GM12873 (cell line): ENCODE measurements at regions not wholly inside any gene's neighbourhood (a gene's known extent, or its start where the extent isn't known, plus 50 kb on each side); places are given as distances from the start of the nearest gene placed in this dataset.

Experiments
- CTCF ChIP-seq: IDR thresholded peaks from 2 replicates; pipeline ENCODE4 v1.5.1; 2012; ENCODE audit warnings: low read depth, mild to moderate bottlenecking, moderate library complexity, low read length, control low read depth; ENCODE audit not compliant: insufficient read depth; ENCODE audit errors: missing control alignments

- no peak for TF ChIP-seq CTCF
Measured at GRCh38 chr12:115108129-115109100, 424.4 kb upstream of the TBX3 start.

GRCh38 chr12:115103884-115104883, 420.2 kb upstream of the TBX3 start:
- TF ChIP-seq CTCF: no peak

GRCh38 chr12:115102450-115102849, 418.5 kb upstream of the TBX3 start:
- no peak for TF ChIP-seq CTCF

GRCh38 chr12:115101520-115101919, 417.5 kb upstream of the TBX3 start:
- TF ChIP-seq CTCF: no peak

- no peak for TF ChIP-seq CTCF
Measured at GRCh38 chr12:115097416-115097815, 413.4 kb upstream of the TBX3 start.

GRCh38 chr12:115096588-115097397, 412.8 kb upstream of the TBX3 start:
- no peak for TF ChIP-seq CTCF
